Activated B cell treated with CpG ODN at 0.5 μM for 24 hours (primary cell): ENCODE measurements at regions not wholly inside any gene's neighbourhood (a gene's known extent, or its start where the extent isn't known, plus 50 kb on each side); places are given as distances from the start of the nearest gene placed in this dataset.

Experiments
- ATAC-seq: fragments of 200-7000 bp; cut with Tn5 transposase; one replicate; pipeline ENCODE4 v1.10.0; 2021; ENCODE audit warnings: low read depth, mild to moderate bottlenecking, moderate library complexity
- CTCF ChIA-PET: fragments of 350-600 bp; sonication (Branson Sonifier 250); formaldehyde crosslinking; loops from one replicate; lab custom pipeline; 2021; ENCODE audit warnings: antibody characterized with exemption; lab: Charles Lee
- POLR2A ChIA-PET: fragments of 350-600 bp; sonication (Branson Sonifier 250); formaldehyde crosslinking; loops from one replicate; lab custom pipeline; 2021; ENCODE audit warnings: antibody characterized with exemption; lab: Charles Lee
- DNase-seq: peaks from one replicate; pipeline ENCODE4 v3.0.0; 2022
- H3K27ac Mint-ChIP-seq: one replicate; pipeline ENCODE4 v1.8.0; 2020; ENCODE audit warnings: mixed read lengths
- H3K27me3 Mint-ChIP-seq: one replicate; pipeline ENCODE4 v1.8.0; 2021; ENCODE audit warnings: mixed read lengths
- H3K36me3 Mint-ChIP-seq: one replicate; pipeline ENCODE4 v1.8.0; 2021; ENCODE audit warnings: low read depth, mixed read lengths
- H3K4me1 Mint-ChIP-seq: one replicate; pipeline ENCODE4 v1.8.0; 2021; ENCODE audit warnings: mixed read lengths
- H3K4me3 Mint-ChIP-seq: one replicate; pipeline ENCODE4 v1.8.0; 2020; ENCODE audit warnings: mild to moderate bottlenecking, mixed read lengths
- H3K9me3 Mint-ChIP-seq: one replicate; pipeline ENCODE4 v1.8.0; 2020; ENCODE audit warnings: mixed read lengths
- intact Hi-C: fragments of 100-400 bp; cut with micrococcal nuclease; formaldehyde crosslinking; loops from one replicate; pipeline ENCODE4 v1.15.1; 2024
- TF ChIP-seq, protein P1 (sequence below): fragments of 200-600 bp; IDR thresholded peaks from one replicate; pipeline ENCODE4 v1.8.0; 2022; ENCODE audit warnings: antibody characterized with exemption, mild to moderate bottlenecking

DNA sequence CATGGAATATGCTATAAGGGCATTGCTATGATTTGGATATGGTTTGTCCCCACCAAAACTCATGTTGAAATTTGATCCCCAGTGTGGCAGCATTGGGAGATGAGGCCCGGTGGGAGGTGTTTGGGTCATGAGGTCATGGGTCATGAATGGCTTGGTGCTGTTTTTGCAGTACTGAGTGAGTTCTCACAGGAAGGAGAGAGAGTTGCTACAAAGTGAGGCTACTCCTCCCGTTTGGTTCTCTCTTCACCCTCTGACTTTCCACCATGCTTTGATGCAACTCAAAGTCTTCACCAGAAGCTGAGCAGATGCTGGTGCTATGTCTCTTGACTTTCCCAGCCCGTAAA lies 388.1 kb upstream of the TMPO start:
- DNase-seq (no peak), ATAC-seq (no peak)
- H3K36me3 Mint-ChIP-seq, result no peaks in the 10 kb centered on the region
- H3K4me1 Mint-ChIP-seq, result no peaks in the 10 kb centered on the region
- ChIA-PET CTCF (no interaction called here), POLR2A (no interaction called here)
- no peak overlapping the region for H3K27ac Mint-ChIP-seq
- no peaks in the 10 kb centered on the region for H3K9me3 Mint-ChIP-seq
- H3K4me3 Mint-ChIP-seq, result no peak overlapping the region
- intact Hi-C loops, result no loop called here
- TF ChIP-seq, protein P1, sequence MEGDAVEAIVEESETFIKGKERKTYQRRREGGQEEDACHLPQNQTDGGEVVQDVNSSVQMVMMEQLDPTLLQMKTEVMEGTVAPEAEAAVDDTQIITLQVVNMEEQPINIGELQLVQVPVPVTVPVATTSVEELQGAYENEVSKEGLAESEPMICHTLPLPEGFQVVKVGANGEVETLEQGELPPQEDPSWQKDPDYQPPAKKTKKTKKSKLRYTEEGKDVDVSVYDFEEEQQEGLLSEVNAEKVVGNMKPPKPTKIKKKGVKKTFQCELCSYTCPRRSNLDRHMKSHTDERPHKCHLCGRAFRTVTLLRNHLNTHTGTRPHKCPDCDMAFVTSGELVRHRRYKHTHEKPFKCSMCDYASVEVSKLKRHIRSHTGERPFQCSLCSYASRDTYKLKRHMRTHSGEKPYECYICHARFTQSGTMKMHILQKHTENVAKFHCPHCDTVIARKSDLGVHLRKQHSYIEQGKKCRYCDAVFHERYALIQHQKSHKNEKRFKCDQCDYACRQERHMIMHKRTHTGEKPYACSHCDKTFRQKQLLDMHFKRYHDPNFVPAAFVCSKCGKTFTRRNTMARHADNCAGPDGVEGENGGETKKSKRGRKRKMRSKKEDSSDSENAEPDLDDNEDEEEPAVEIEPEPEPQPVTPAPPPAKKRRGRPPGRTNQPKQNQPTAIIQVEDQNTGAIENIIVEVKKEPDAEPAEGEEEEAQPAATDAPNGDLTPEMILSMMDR, result no peak
- H3K27me3 Mint-ChIP-seq, result no peaks in the 10 kb centered on the region

DNA sequence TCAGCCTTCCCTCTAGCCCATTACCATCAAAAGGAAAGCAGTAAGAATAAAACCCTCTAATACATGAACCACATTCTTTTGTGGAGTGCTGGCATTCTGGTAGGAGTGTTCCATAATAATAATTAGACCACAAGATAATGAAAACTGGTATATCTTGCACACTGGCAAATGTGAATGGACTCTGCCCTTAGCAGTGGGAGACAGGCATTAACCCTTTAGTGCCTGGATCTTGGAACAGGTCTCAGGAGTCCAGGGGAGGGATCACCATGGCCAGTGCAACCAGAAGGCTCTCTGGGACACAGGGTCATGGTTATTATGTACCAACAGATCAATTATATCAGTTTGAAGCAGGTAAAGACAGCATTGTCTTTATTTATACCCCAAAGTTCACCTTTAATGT lies 387.5 kb upstream of the TMPO start:
- ATAC-seq, result no peak
- H3K4me1 Mint-ChIP-seq, result no peaks in the 10 kb centered on the region
- no peaks in the 10 kb centered on the region for H3K36me3 Mint-ChIP-seq
- no peaks in the 10 kb centered on the region for H3K9me3 Mint-ChIP-seq
- TF ChIP-seq, protein P1, result no peak
- H3K27ac Mint-ChIP-seq, result no peak overlapping the region
- ChIA-PET CTCF (no interaction called here), POLR2A (no interaction called here)
- no peak for DNase-seq
- H3K27me3 Mint-ChIP-seq, result no peaks in the 10 kb centered on the region
- H3K4me3 Mint-ChIP-seq, result no peak overlapping the region
- intact Hi-C loops, result no loop called here

DNA sequence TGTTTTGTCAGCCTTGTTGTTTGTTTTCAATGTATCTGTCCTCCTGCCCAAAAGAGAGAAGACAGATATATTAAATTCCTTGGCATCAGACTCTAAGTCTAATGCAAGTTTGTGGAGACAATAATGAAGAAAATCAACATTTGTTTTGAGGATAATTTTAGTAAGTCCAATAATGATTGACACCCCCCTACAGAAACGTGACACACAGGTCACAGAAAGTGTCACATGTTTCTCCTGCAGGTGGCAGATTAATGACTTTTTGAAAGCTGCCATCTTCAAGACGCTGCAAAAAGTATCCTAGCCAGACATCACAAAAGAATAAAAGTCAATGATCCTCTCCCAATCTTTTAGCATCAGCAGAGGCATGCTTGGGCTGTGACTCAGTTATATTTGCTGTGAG lies 378.8 kb upstream of the TMPO start:
- H3K4me1 Mint-ChIP-seq, result no peaks in the 10 kb centered on the region
- CTCF ChIA-PET, result no interaction called here
- POLR2A ChIA-PET, result no interaction called here
- no peaks in the 10 kb centered on the region for H3K36me3 Mint-ChIP-seq
- ATAC-seq (no peak), DNase-seq (no peak)
- TF ChIP-seq, protein P1, result no peak
- no peak overlapping the region for H3K4me3 Mint-ChIP-seq
- no peaks in the 10 kb centered on the region for H3K9me3 Mint-ChIP-seq
- intact Hi-C loops, result no loop called here
- H3K27me3 Mint-ChIP-seq, result peaks cover 2% of the 10 kb centered on the region
- H3K27ac Mint-ChIP-seq, result no peak overlapping the region

DNA sequence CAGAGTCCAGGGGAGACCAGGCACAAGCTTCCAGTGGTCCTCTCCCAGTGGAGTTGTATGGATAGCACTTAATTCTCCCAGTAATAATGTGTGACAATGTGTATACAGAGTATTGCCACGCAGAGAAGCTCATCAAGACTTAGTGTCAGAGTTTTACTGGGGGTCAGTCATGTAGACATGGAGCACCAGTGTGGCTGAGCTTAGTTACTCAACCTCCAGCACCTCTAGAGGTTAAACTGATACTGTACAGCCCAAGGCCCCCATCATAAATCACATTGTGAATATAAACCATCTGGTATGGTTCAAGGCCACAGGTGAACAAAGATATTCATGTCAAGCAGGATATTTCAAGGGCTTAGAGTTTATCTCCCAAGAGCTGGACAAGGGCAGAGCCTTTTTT lies 378.1 kb upstream of the TMPO start:
- no peak overlapping the region for H3K4me3 Mint-ChIP-seq

DNA sequence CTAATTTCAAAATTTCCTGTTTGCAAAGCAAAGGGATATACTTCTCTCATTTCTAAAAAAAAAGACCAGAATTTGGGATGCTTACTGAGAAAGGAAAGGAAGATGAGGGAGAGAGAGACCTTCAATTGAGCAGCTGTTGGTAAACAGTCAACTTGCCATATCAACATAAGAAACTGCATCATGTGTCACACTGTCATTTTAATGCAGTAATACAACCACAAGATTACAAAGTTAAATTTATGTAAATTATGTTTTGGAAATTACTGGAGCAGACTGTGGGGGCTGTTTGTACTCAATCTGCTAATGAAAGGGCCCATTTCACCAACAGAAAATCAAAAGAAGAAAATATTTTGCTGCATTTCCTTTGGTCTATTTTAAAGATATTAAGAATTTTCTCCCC lies 370.4 kb upstream of the TMPO start:
- DNase-seq (no peak), ATAC-seq (no peak)
- Mint-ChIP-seq H3K4me3 (no peak overlapping the region), H3K4me1 (no peaks in the 10 kb centered on the region), H3K27me3 (peaks cover 2% of the 10 kb centered on the region), H3K36me3 (no peaks in the 10 kb centered on the region), H3K27ac (no peak overlapping the region), H3K9me3 (no peaks in the 10 kb centered on the region)
- TF ChIP-seq, protein P1, result no peak
- CTCF ChIA-PET, result no interaction called here
- POLR2A ChIA-PET, result no interaction called here
- intact Hi-C loops, result no loop called here

More for the DNA sequence above, 378.1 kb upstream of the TMPO start:
- DNase-seq, result no peak
- CTCF ChIA-PET, result no interaction called here
- no peaks in the 10 kb centered on the region for H3K36me3 Mint-ChIP-seq
- intact Hi-C loops, result no loop called here
- POLR2A ChIA-PET, result no interaction called here
- no peaks in the 10 kb centered on the region for H3K9me3 Mint-ChIP-seq
- no peaks in the 10 kb centered on the region for H3K4me1 Mint-ChIP-seq
- TF ChIP-seq, protein P1, result no peak
- peaks cover 2% of the 10 kb centered on the region for H3K27me3 Mint-ChIP-seq
- no peak overlapping the region for H3K27ac Mint-ChIP-seq
- ATAC-seq, result no peak
